Vagina (tissue), 2 donors: ENCODE measurements at regions not wholly inside any gene's neighbourhood (a gene's known extent, or its start where the extent isn't known, plus 50 kb on each side); places are given as distances from the start of the nearest gene placed in this dataset.

Experiments used
- POLR2A ChIP-seq, 2 donors: fragments of 450-650 bp; IDR thresholded peaks; one replicate each; pipeline ENCODE4 v1.6.1; 2017; ENCODE audit warnings: antibody characterized with exemption in 2 of 2, mild to moderate bottlenecking in 2 of 2, moderate library complexity in 2 of 2
- POLR2AphosphoS5 ChIP-seq, 2 donors: sonication (generic); formaldehyde crosslinking; IDR thresholded peaks; one replicate each; pipeline ENCODE4 v1.9.0; 2017; ENCODE audit warnings: antibody characterized with exemption in 2 of 2, mild to moderate bottlenecking in 2 of 2, low read depth in 1 of 2; ENCODE audit not compliant: insufficient read depth in 1 of 2
- TF ChIP-seq, protein P1 (sequence below), 3 experiments: fragments of 450-650 bp in 2 of 3; fragments of 200-600 bp in 1 of 3; sonication (generic) in 1 of 3; IDR thresholded peaks; one replicate each; pipeline ENCODE4 v1.5.1; 2017 to 2019; ENCODE audit warnings: antibody characterized with exemption in 3 of 3, mild to moderate bottlenecking in 2 of 3, moderate library complexity in 2 of 3

DNA sequence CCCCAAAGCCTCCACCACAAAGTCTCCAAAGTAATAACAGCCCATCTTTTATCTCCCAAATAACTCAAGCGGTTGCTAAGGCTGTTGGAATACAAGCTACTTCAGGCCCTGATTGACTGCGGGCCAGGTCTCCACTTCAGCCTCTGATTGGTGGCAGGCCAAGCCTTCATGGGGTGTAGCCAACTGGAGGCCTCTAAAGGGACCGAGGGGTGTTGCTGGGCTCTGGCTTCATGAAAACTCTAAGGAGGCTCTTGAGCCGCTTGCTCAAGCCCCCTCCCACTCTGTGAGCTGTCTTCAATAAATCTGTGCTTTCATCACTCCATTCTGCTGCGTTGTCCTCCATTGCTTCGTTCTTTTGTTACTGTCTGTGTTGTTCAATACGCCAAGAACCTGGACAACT lies 487.2 kb downstream of the XYLT1 start:
- TF ChIP-seq, protein P1, sequence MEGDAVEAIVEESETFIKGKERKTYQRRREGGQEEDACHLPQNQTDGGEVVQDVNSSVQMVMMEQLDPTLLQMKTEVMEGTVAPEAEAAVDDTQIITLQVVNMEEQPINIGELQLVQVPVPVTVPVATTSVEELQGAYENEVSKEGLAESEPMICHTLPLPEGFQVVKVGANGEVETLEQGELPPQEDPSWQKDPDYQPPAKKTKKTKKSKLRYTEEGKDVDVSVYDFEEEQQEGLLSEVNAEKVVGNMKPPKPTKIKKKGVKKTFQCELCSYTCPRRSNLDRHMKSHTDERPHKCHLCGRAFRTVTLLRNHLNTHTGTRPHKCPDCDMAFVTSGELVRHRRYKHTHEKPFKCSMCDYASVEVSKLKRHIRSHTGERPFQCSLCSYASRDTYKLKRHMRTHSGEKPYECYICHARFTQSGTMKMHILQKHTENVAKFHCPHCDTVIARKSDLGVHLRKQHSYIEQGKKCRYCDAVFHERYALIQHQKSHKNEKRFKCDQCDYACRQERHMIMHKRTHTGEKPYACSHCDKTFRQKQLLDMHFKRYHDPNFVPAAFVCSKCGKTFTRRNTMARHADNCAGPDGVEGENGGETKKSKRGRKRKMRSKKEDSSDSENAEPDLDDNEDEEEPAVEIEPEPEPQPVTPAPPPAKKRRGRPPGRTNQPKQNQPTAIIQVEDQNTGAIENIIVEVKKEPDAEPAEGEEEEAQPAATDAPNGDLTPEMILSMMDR (IDR thresholded peaks at IDR 0.05), result no peak
- TF ChIP-seq POLR2A (IDR thresholded peaks at IDR 0.05) (no peak), POLR2AphosphoS5 (IDR thresholded peaks at IDR 0.05; ENCODE audit: insufficient read depth in 1 of 2, low read depth in 1 of 2) (no peak)
